ENCODE measurements at regions not wholly inside any gene's neighbourhood (a gene's known extent, or its start where the extent isn't known, plus 50 kb on each side); places are given as distances from the start of the nearest gene placed in this dataset.
"Not testable (repeated sequence)": the region's sequence is repeated elsewhere in the genome, so short reads cannot be mapped to it uniquely, and the experiment has no call there.

DNA sequence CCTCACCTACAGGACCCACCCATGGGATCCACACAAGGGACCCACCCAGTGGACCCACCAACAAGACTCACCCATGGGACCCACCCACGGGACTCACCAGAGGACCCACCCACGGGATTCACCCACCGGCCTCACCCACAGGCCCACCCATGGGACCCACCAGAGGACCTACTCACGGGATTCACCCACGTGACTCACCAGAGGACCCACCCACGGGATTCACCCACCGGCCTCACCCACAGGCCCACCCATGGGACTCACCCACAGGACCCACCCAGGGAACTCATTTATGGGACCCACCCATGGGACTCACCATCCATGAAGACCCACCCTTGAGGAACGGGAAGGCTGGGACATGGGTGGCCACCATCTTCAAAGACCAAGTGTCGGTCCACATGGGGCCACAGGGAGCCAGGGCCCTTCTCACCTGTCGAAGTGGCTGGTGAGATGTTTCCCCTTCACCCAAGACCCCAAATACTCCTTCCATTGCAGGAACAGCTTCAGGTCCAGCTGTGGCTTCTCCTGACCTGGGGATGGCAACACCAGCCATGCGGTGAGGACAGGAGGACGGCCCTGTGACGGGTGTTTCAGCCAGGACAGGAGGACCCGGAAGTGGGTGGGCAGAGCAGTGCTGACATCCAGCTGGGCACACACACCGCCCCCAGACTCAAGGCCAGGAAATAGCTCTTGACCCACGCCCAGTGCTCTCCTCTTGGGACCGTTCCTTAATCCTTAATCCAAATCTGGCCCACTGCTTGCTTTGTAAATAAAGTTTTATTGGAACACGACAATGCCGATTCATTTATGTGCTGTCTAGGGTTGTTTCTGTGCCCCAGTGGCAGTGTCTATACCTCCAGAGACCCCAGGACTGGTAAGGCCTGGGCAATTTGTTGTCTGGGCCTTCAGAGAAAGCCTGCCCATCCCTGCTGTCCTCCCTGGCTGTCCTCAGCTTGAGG lies 1005.1 kb downstream of the BRD1 start:
- no peaks in the 10 kb centered on the region for H3K27me3 ChIP-seq (replicated peaks; ENCODE audit: control insufficient read depth, insufficient read depth, low read length, poor library complexity, severe bottlenecking)
- H3K9me3 ChIP-seq (ENCODE audit: control insufficient read depth, low read length), result no peaks in the 10 kb centered on the region
- H3K27ac ChIP-seq (ENCODE audit: insufficient read depth, low read length, poor library complexity, severe bottlenecking), result no peak overlapping the region
- no peaks in the 10 kb centered on the region for H3K4me1 ChIP-seq (ENCODE audit: control insufficient read depth, insufficient read depth, low read length, poor library complexity, severe bottlenecking)
- no peak overlapping the region for H3K4me3 ChIP-seq (ENCODE audit: insufficient read depth, low read depth, low read length, poor library complexity, severe bottlenecking)
- H3K36me3 ChIP-seq (ENCODE audit: control insufficient read depth, insufficient read depth, low read length), result no peaks in the 10 kb centered on the region
- no peak for DNase-seq

- no peaks in the 10 kb centered on the region for H3K36me3 ChIP-seq (ENCODE audit: control insufficient read depth, insufficient read depth, low read length)
- H3K4me1 ChIP-seq (ENCODE audit: control insufficient read depth, insufficient read depth, low read length, poor library complexity, severe bottlenecking), result no peaks in the 10 kb centered on the region
- no peak for DNase-seq
- no peaks in the 10 kb centered on the region for H3K27me3 ChIP-seq (replicated peaks; ENCODE audit: control insufficient read depth, insufficient read depth, low read length, poor library complexity, severe bottlenecking)
- no peak overlapping the region for H3K4me3 ChIP-seq (ENCODE audit: insufficient read depth, low read depth, low read length, poor library complexity, severe bottlenecking)
- H3K27ac ChIP-seq (ENCODE audit: insufficient read depth, low read length, poor library complexity, severe bottlenecking), result no peak overlapping the region
- H3K9me3 ChIP-seq (ENCODE audit: control insufficient read depth, low read length), result no peaks in the 10 kb centered on the region
Observed at GRCh38 chr22:48821727-48822126, 1005.9 kb downstream of the BRD1 start.

- Histone ChIP-seq H3K4me1 (ENCODE audit: control insufficient read depth, insufficient read depth, low read length, poor library complexity, severe bottlenecking) (no peaks in the 10 kb centered on the region), H3K4me3 (ENCODE audit: insufficient read depth, low read depth, low read length, poor library complexity, severe bottlenecking) (no peak overlapping the region), H3K27ac (ENCODE audit: insufficient read depth, low read length, poor library complexity, severe bottlenecking) (no peak overlapping the region), H3K36me3 (ENCODE audit: control insufficient read depth, insufficient read depth, low read length) (no peaks in the 10 kb centered on the region), H3K9me3 (ENCODE audit: control insufficient read depth, low read length) (no peaks in the 10 kb centered on the region), H3K27me3 (replicated peaks; ENCODE audit: control insufficient read depth, insufficient read depth, low read length, poor library complexity, severe bottlenecking) (no peaks in the 10 kb centered on the region)
- no peak for DNase-seq
Observed at GRCh38 chr22:48821346-48821690, 1006.4 kb downstream of the BRD1 start.

GRCh38 chr22:48820481-48821345 lies 1007.0 kb downstream of the BRD1 start:
- H3K9me3 ChIP-seq (ENCODE audit: control insufficient read depth, low read length), result no peaks in the 10 kb centered on the region
- no peaks in the 10 kb centered on the region for H3K36me3 ChIP-seq (ENCODE audit: control insufficient read depth, insufficient read depth, low read length)
- H3K4me3 ChIP-seq (ENCODE audit: insufficient read depth, low read depth, low read length, poor library complexity, severe bottlenecking), result no peak overlapping the region
- no peaks in the 10 kb centered on the region for H3K4me1 ChIP-seq (ENCODE audit: control insufficient read depth, insufficient read depth, low read length, poor library complexity, severe bottlenecking)
- no peak for DNase-seq
- no peak overlapping the region for H3K27ac ChIP-seq (ENCODE audit: insufficient read depth, low read length, poor library complexity, severe bottlenecking)
- H3K27me3 ChIP-seq (replicated peaks; ENCODE audit: control insufficient read depth, insufficient read depth, low read length, poor library complexity, severe bottlenecking), result no peaks in the 10 kb centered on the region

GRCh38 chr22:48819961-48820360 lies 1007.7 kb downstream of the BRD1 start:
- DNase-seq, result no peak
- no peaks in the 10 kb centered on the region for H3K4me1 ChIP-seq (ENCODE audit: control insufficient read depth, insufficient read depth, low read length, poor library complexity, severe bottlenecking)
- H3K27ac ChIP-seq (ENCODE audit: insufficient read depth, low read length, poor library complexity, severe bottlenecking), result no peak overlapping the region
- no peaks in the 10 kb centered on the region for H3K9me3 ChIP-seq (ENCODE audit: control insufficient read depth, low read length)
- no peaks in the 10 kb centered on the region for H3K36me3 ChIP-seq (ENCODE audit: control insufficient read depth, insufficient read depth, low read length)
- H3K27me3 ChIP-seq (replicated peaks; ENCODE audit: control insufficient read depth, insufficient read depth, low read length, poor library complexity, severe bottlenecking), result no peaks in the 10 kb centered on the region
- no peak overlapping the region for H3K4me3 ChIP-seq (ENCODE audit: insufficient read depth, low read depth, low read length, poor library complexity, severe bottlenecking)

DNA sequence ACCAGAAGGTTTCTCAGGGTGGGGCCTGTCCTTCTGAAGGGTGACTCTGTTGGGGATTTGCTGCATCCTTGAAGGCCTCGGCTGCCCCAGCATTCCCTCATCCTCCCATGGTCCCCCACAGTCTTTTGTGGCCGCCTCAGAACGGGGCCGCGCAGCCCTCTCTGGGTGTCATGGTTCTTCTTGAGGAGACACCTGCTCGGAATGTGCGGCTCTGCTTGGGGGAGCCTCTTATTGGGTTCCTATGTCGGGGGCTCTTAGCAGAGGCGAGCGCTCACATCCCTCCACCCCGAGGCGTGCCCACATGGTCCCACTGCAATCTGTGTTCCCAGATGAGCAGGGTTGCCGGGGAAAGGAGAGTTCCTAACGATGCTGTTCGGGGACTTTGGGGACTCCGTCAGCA lies 1008.4 kb downstream of the BRD1 start:
- H3K4me1 ChIP-seq (ENCODE audit: control insufficient read depth, insufficient read depth, low read length, poor library complexity, severe bottlenecking), result no peaks in the 10 kb centered on the region
- no peak overlapping the region for H3K27ac ChIP-seq (ENCODE audit: insufficient read depth, low read length, poor library complexity, severe bottlenecking)
- no peaks in the 10 kb centered on the region for H3K27me3 ChIP-seq (replicated peaks; ENCODE audit: control insufficient read depth, insufficient read depth, low read length, poor library complexity, severe bottlenecking)
- no peak for DNase-seq
- no peaks in the 10 kb centered on the region for H3K9me3 ChIP-seq (ENCODE audit: control insufficient read depth, low read length)
- no peak overlapping the region for H3K4me3 ChIP-seq (ENCODE audit: insufficient read depth, low read depth, low read length, poor library complexity, severe bottlenecking)
- H3K36me3 ChIP-seq (ENCODE audit: control insufficient read depth, insufficient read depth, low read length), result no peaks in the 10 kb centered on the region

- not testable (repeated sequence) for DNase-seq; H3K36me3 ChIP-seq (ENCODE audit: control insufficient read depth, insufficient read depth, low read length); H3K27ac ChIP-seq (ENCODE audit: insufficient read depth, low read length, poor library complexity, severe bottlenecking); H3K9me3 ChIP-seq (ENCODE audit: control insufficient read depth, low read length); H3K4me1 ChIP-seq (ENCODE audit: control insufficient read depth, insufficient read depth, low read length, poor library complexity, severe bottlenecking); H3K4me3 ChIP-seq (ENCODE audit: insufficient read depth, low read depth, low read length, poor library complexity, severe bottlenecking); H3K27me3 ChIP-seq (replicated peaks; ENCODE audit: control insufficient read depth, insufficient read depth, low read length, poor library complexity, severe bottlenecking)
Observed at GRCh38 chr22:48817491-48817890, 1010.2 kb downstream of the BRD1 start.

- no peak overlapping the region for H3K27ac ChIP-seq (ENCODE audit: insufficient read depth, low read length, poor library complexity, severe bottlenecking)
- DNase-seq, result no peak
- H3K9me3 ChIP-seq (ENCODE audit: control insufficient read depth, low read length), result no peaks in the 10 kb centered on the region
- H3K36me3 ChIP-seq (ENCODE audit: control insufficient read depth, insufficient read depth, low read length), result no peaks in the 10 kb centered on the region
- H3K4me1 ChIP-seq (ENCODE audit: control insufficient read depth, insufficient read depth, low read length, poor library complexity, severe bottlenecking), result no peaks in the 10 kb centered on the region
- no peak overlapping the region for H3K4me3 ChIP-seq (ENCODE audit: insufficient read depth, low read depth, low read length, poor library complexity, severe bottlenecking)
- H3K27me3 ChIP-seq (replicated peaks; ENCODE audit: control insufficient read depth, insufficient read depth, low read length, poor library complexity, severe bottlenecking), result no peaks in the 10 kb centered on the region
Observed at GRCh38 chr22:48811885-48812284, 1015.8 kb downstream of the BRD1 start.

- Histone ChIP-seq H3K27ac (ENCODE audit: insufficient read depth, low read length, poor library complexity, severe bottlenecking) (no peak overlapping the region), H3K36me3 (ENCODE audit: control insufficient read depth, insufficient read depth, low read length) (no peaks in the 10 kb centered on the region), H3K27me3 (replicated peaks; ENCODE audit: control insufficient read depth, insufficient read depth, low read length, poor library complexity, severe bottlenecking) (no peaks in the 10 kb centered on the region), H3K4me1 (ENCODE audit: control insufficient read depth, insufficient read depth, low read length, poor library complexity, severe bottlenecking) (no peaks in the 10 kb centered on the region), H3K4me3 (ENCODE audit: insufficient read depth, low read depth, low read length, poor library complexity, severe bottlenecking) (no peak overlapping the region), H3K9me3 (ENCODE audit: control insufficient read depth, low read length) (no peaks in the 10 kb centered on the region)
- no peak for DNase-seq
Observed at GRCh38 chr22:48808038-48808960, 1019.4 kb downstream of the BRD1 start.
